WTC11 (cell line): ENCODE measurements at regions not wholly inside any gene's neighbourhood (a gene's known extent, or its start where the extent isn't known, plus 50 kb on each side); places are given as distances from the start of the nearest gene placed in this dataset.

Experiments used
- EMX1 ChIP-seq: fragments of 250-450 bp; sonication (Bioruptor Pico); IDR thresholded peaks from 2 replicates; pipeline ENCODE4 v1.8.0; 2021; ENCODE audit warnings: mild to moderate bottlenecking
- FOXP1 ChIP-seq: sonication (generic); formaldehyde crosslinking; IDR thresholded peaks from 2 replicates; pipeline ENCODE4 v1.8.0; 2022; ENCODE audit warnings: missing genetic modification reagents, mild to moderate bottlenecking, moderate library complexity, borderline replicate concordance
- JUN ChIP-seq: sonication (generic); formaldehyde crosslinking; IDR thresholded peaks from 2 replicates; pipeline ENCODE4 v1.8.0; 2023; ENCODE audit warnings: mild to moderate bottlenecking, missing genetic modification reagents
- NR1H2 ChIP-seq: sonication (generic); formaldehyde crosslinking; IDR thresholded peaks from 2 replicates; pipeline ENCODE4 v1.9.0; 2021; ENCODE audit warnings: mild to moderate bottlenecking, moderate library complexity, missing genetic modification reagents
- SP1 ChIP-seq: sonication (generic); formaldehyde crosslinking; conservative IDR thresholded peaks from 2 replicates; pipeline ENCODE4 v1.8.1; 2022; ENCODE audit warnings: missing genetic modification reagents
- ZNF263 ChIP-seq: sonication (generic); formaldehyde crosslinking; IDR thresholded peaks from 2 replicates; pipeline ENCODE4 v1.8.1; 2022; ENCODE audit warnings: low read depth, mild to moderate bottlenecking, moderate library complexity, missing genetic modification reagents
- TF ChIP-seq, protein P1 (sequence below): sonication (generic); formaldehyde crosslinking; IDR thresholded peaks from 2 replicates; pipeline ENCODE4 v1.8.1; 2023; ENCODE audit warnings: mild to moderate bottlenecking, missing genetic modification reagents
- TF ChIP-seq, protein P2 (sequence below): fragments of 200-600 bp; IDR thresholded peaks from 2 replicates; pipeline ENCODE4 v1.8.0; 2022; ENCODE audit warnings: antibody characterized with exemption
- TF ChIP-seq, protein P3 (sequence below): fragments of 250-450 bp; sonication (Bioruptor Pico); IDR thresholded peaks from 2 replicates; pipeline ENCODE4 v1.8.0; 2021; ENCODE audit warnings: mild to moderate bottlenecking
- TF ChIP-seq, protein P4 (sequence below): sonication (generic); formaldehyde crosslinking; IDR thresholded peaks from 2 replicates; pipeline ENCODE4 v1.8.0; 2022; ENCODE audit warnings: mild to moderate bottlenecking, missing genetic modification reagents
- TF ChIP-seq, protein P5 (sequence below): sonication (generic); formaldehyde crosslinking; IDR thresholded peaks from 2 replicates; pipeline ENCODE4 v1.8.1; 2022; ENCODE audit warnings: low read depth, missing genetic modification reagents, borderline replicate concordance
- TF ChIP-seq, protein P6 (sequence below): sonication (generic); formaldehyde crosslinking; IDR thresholded peaks from 2 replicates; pipeline ENCODE4 v1.8.1; 2023; ENCODE audit warnings: mild to moderate bottlenecking, moderate library complexity, missing genetic modification reagents
- TF ChIP-seq, protein P7 (sequence below): sonication (generic); formaldehyde crosslinking; IDR thresholded peaks from 2 replicates; pipeline ENCODE4 v1.8.1; 2022; ENCODE audit warnings: low read depth, mild to moderate bottlenecking, moderate library complexity, missing genetic modification reagents, borderline replicate concordance

DNA sequence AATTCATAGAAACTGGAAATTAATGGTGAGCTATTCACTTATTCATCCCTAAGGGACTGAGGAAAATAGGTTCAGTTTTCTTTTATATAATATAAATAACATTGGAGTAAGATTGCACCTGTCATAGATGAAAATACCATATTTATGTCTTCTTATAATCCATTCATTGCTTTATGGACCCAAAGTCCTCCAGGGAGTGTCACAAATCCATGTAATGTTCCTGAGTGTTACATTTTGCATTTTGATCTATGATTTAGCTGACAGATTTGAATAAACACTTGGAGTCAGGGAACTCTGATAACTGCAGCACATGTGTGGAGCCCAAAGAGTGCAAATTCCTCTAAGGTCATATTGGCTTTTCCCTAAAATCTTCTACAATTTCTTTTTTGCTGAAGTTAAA lies 484.3 kb downstream of the MDFIC start:
- TF ChIP-seq NR1H2 (no peak), JUN (CRISPR knock-in tag) (no peak), EMX1 (CRISPR knock-in tag) (no peak), FOXP1 (CRISPR knock-in tag) (no peak), SP1 (CRISPR knock-in tag) (no peak), ZNF263 (CRISPR knock-in tag) (no peak)
- TF ChIP-seq, protein P1, sequence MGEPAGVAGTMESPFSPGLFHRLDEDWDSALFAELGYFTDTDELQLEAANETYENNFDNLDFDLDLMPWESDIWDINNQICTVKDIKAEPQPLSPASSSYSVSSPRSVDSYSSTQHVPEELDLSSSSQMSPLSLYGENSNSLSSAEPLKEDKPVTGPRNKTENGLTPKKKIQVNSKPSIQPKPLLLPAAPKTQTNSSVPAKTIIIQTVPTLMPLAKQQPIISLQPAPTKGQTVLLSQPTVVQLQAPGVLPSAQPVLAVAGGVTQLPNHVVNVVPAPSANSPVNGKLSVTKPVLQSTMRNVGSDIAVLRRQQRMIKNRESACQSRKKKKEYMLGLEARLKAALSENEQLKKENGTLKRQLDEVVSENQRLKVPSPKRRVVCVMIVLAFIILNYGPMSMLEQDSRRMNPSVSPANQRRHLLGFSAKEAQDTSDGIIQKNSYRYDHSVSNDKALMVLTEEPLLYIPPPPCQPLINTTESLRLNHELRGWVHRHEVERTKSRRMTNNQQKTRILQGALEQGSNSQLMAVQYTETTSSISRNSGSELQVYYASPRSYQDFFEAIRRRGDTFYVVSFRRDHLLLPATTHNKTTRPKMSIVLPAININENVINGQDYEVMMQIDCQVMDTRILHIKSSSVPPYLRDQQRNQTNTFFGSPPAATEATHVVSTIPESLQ (CRISPR knock-in tag) = no peak
- TF ChIP-seq, protein P2, sequence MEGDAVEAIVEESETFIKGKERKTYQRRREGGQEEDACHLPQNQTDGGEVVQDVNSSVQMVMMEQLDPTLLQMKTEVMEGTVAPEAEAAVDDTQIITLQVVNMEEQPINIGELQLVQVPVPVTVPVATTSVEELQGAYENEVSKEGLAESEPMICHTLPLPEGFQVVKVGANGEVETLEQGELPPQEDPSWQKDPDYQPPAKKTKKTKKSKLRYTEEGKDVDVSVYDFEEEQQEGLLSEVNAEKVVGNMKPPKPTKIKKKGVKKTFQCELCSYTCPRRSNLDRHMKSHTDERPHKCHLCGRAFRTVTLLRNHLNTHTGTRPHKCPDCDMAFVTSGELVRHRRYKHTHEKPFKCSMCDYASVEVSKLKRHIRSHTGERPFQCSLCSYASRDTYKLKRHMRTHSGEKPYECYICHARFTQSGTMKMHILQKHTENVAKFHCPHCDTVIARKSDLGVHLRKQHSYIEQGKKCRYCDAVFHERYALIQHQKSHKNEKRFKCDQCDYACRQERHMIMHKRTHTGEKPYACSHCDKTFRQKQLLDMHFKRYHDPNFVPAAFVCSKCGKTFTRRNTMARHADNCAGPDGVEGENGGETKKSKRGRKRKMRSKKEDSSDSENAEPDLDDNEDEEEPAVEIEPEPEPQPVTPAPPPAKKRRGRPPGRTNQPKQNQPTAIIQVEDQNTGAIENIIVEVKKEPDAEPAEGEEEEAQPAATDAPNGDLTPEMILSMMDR = no peak
- TF ChIP-seq, protein P3, sequence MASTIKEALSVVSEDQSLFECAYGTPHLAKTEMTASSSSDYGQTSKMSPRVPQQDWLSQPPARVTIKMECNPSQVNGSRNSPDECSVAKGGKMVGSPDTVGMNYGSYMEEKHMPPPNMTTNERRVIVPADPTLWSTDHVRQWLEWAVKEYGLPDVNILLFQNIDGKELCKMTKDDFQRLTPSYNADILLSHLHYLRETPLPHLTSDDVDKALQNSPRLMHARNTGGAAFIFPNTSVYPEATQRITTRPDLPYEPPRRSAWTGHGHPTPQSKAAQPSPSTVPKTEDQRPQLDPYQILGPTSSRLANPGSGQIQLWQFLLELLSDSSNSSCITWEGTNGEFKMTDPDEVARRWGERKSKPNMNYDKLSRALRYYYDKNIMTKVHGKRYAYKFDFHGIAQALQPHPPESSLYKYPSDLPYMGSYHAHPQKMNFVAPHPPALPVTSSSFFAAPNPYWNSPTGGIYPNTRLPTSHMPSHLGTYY (CRISPR knock-in tag) = no peak
- TF ChIP-seq, protein P4, sequence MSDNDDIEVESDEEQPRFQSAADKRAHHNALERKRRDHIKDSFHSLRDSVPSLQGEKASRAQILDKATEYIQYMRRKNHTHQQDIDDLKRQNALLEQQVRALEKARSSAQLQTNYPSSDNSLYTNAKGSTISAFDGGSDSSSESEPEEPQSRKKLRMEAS = no peak
- TF ChIP-seq, protein P5, sequence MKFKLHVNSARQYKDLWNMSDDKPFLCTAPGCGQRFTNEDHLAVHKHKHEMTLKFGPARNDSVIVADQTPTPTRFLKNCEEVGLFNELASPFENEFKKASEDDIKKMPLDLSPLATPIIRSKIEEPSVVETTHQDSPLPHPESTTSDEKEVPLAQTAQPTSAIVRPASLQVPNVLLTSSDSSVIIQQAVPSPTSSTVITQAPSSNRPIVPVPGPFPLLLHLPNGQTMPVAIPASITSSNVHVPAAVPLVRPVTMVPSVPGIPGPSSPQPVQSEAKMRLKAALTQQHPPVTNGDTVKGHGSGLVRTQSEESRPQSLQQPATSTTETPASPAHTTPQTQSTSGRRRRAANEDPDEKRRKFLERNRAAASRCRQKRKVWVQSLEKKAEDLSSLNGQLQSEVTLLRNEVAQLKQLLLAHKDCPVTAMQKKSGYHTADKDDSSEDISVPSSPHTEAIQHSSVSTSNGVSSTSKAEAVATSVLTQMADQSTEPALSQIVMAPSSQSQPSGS (CRISPR knock-in tag) = no peak
- TF ChIP-seq, protein P6, sequence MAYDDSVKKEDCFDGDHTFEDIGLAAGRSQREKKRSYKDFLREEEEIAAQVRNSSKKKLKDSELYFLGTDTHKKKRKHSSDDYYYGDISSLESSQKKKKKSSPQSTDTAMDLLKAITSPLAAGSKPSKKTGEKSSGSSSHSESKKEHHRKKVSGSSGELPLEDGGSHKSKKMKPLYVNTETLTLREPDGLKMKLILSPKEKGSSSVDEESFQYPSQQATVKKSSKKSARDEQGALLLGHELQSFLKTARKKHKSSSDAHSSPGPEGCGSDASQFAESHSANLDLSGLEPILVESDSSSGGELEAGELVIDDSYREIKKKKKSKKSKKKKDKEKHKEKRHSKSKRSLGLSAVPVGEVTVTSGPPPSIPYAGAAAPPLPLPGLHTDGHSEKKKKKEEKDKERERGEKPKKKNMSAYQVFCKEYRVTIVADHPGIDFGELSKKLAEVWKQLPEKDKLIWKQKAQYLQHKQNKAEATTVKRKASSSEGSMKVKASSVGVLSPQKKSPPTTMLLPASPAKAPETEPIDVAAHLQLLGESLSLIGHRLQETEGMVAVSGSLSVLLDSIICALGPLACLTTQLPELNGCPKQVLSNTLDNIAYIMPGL (CRISPR knock-in tag) = no peak
- TF ChIP-seq, protein P7, sequence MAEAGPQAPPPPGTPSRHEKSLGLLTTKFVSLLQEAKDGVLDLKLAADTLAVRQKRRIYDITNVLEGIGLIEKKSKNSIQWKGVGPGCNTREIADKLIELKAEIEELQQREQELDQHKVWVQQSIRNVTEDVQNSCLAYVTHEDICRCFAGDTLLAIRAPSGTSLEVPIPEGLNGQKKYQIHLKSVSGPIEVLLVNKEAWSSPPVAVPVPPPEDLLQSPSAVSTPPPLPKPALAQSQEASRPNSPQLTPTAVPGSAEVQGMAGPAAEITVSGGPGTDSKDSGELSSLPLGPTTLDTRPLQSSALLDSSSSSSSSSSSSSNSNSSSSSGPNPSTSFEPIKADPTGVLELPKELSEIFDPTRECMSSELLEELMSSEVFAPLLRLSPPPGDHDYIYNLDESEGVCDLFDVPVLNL (CRISPR knock-in tag) = no peak
